ENCODE measurements at regions not wholly inside any gene's neighbourhood (a gene's known extent, or its start where the extent isn't known, plus 50 kb on each side); places are given as distances from the start of the nearest gene placed in this dataset.

- TF ChIP-seq EZH2 (IDR thresholded peaks at IDR 0.05; ENCODE audit: low read length, unreplicated experiment) (no peak), CTCF (conservative IDR thresholded peaks at IDR 0.05; ENCODE audit: low read depth, low read length) (no peak), EZH2phosphoT487 (IDR thresholded peaks at IDR 0.05; ENCODE audit: borderline replicate concordance, low read length) (no peak)
Measured at GRCh38 chr1:222247811-222248310, 300.0 kb downstream of the HHIPL2 start.

All from PC-3 (cell line).